GM20000 (cell line): ENCODE measurements at regions not wholly inside any gene's neighbourhood (a gene's known extent, or its start where the extent isn't known, plus 50 kb on each side); places are given as distances from the start of the nearest gene placed in this dataset.

ENCODE experiments used
- DNase-seq: peaks from one replicate; pipeline ENCODE4 v3.0.0; 2012; ENCODE audit warnings: low spot score
- CTCF ChIP-seq: IDR thresholded peaks from 2 replicates; pipeline ENCODE4 v1.5.1; 2012; ENCODE audit warnings: mild to moderate bottlenecking, control low read depth; ENCODE audit errors: extremely low read depth, missing control alignments

GRCh38 chr5:68418680-68419079 is 203.1 kb downstream of the PIK3R1 start:
- TF ChIP-seq CTCF: no peak
- DNase-seq: no peak

GRCh38 chr5:68419081-68419636 is 203.6 kb downstream of the PIK3R1 start:
- DNase-seq: no peak
- TF ChIP-seq CTCF: no peak

GRCh38 chr5:68419637-68420452 is 204.3 kb downstream of the PIK3R1 start:
- no peak for TF ChIP-seq CTCF
- DNase-seq: no peak

GRCh38 chr5:68420476-68421344 is 205.2 kb downstream of the PIK3R1 start:
- no peak for DNase-seq
- TF ChIP-seq CTCF: no peak

GRCh38 chr5:68421485-68422220 is 206.1 kb downstream of the PIK3R1 start:
- DNase-seq: no peak
- TF ChIP-seq CTCF: no peak

- no peak for TF ChIP-seq CTCF
These were observed 207.7 kb downstream of the PIK3R1 start for GRCh38 chr5:68423154-68423811.

More at GRCh38 chr5:68423154-68423811, 207.7 kb downstream of the PIK3R1 start:
- DNase-seq: no peak
